Astrocyte (in vitro differentiated cells and primary cell): ENCODE measurements at regions not wholly inside any gene's neighbourhood (a gene's known extent, or its start where the extent isn't known, plus 50 kb on each side); places are given as distances from the start of the nearest gene placed in this dataset.

Source experiments
- EZH2 ChIP-seq: IDR thresholded peaks from 2 replicates; pipeline ENCODE4 v1.6.1; 2012; ENCODE audit warnings: mild to moderate bottlenecking, low read length, inconsistent platforms; ENCODE audit not compliant: insufficient read depth
- TF ChIP-seq, protein P1 (sequence below): IDR thresholded peaks from 2 replicates; pipeline ENCODE4 v1.5.1; 2011; ENCODE audit warnings: low read depth, mild to moderate bottlenecking, inconsistent platforms, low read length, moderate library complexity; ENCODE audit not compliant: insufficient read depth

DNA sequence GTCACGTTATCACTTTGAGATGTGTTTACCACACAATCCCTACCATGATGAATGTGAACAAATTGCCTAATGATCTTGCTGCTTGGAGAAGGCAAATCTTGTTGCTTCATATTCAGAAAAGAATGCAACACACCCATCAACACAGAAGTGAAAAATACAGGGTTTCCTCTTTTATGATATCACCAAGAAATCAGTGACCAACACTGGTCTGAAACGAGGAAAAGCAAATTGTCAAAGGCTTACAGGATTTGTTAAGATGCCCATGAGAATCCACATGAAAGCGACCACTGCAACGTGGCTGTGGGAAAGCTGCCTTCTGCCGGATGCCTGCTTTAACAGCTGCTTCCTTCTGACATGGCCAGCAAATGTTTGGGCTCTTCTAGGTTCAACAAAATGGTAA lies 397.6 kb upstream of the LRATD1 start:
- TF ChIP-seq, protein P1, sequence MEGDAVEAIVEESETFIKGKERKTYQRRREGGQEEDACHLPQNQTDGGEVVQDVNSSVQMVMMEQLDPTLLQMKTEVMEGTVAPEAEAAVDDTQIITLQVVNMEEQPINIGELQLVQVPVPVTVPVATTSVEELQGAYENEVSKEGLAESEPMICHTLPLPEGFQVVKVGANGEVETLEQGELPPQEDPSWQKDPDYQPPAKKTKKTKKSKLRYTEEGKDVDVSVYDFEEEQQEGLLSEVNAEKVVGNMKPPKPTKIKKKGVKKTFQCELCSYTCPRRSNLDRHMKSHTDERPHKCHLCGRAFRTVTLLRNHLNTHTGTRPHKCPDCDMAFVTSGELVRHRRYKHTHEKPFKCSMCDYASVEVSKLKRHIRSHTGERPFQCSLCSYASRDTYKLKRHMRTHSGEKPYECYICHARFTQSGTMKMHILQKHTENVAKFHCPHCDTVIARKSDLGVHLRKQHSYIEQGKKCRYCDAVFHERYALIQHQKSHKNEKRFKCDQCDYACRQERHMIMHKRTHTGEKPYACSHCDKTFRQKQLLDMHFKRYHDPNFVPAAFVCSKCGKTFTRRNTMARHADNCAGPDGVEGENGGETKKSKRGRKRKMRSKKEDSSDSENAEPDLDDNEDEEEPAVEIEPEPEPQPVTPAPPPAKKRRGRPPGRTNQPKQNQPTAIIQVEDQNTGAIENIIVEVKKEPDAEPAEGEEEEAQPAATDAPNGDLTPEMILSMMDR = no peak
- no peak for TF ChIP-seq EZH2
